Activated naive CD4-positive, alpha-beta T cell treated with anti-CD3 and anti-CD28 coated beads, Interleukin-2, amount 50 U/mL, for 16 hours (primary cell): ENCODE measurements at regions not wholly inside any gene's neighbourhood (a gene's known extent, or its start where the extent isn't known, plus 50 kb on each side); places are given as distances from the start of the nearest gene placed in this dataset.
"Not testable (repeated sequence)": the region's sequence is repeated elsewhere in the genome, so short reads cannot be mapped to it uniquely, and the experiment has no call there.

Experiments used
- DNase-seq: peaks from one replicate; pipeline ENCODE4 v3.0.0-alpha.2; 2020

DNA sequence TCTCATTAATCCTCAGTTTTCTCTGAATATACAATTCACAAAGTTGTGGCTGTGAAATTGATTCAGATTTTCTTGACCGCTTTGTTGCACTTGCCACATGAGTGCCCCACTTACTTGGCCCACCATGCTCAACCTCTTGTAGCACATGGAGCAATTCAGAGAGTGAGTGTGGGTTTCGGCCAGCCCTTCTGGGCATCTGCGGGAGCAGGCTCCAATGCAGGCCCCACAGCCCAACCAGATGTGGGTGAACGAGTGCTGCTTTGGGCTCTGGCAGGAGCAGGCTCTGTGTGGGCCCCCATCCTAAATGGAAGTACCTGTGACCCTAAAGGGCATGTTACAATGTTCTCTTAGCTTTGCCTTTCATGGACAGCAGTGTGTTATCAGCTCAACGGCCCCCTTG, 2338.6 kb downstream of the LRRC4C start:
- no peak for DNase-seq

GRCh38 chr11:39113606-39114005, 2345.8 kb downstream of the LRRC4C start:
- no peak for DNase-seq

DNA sequence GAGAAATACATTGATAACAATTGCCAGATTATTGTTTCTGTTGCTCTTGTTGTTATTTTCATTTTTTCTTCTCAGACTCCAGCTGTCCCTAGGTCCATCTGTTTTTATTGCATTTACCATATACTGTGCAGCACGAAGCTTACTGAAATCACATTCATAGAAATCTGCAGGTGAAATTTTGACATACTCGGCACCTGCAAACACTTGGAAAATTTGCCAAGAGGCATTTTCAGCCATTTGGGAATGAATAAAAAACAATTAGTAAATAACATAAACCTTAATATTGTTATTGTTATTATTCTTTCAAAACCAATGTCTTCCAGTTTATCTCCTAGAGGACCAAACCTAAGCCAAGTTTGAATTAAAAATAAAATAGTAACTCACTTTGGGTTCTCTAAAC, 2357.2 kb downstream of the LRRC4C start:
- DNase-seq: no peak

GRCh38 chr11:39078465-39078864, 2381.0 kb downstream of the LRRC4C start:
- DNase-seq: no peak

DNA sequence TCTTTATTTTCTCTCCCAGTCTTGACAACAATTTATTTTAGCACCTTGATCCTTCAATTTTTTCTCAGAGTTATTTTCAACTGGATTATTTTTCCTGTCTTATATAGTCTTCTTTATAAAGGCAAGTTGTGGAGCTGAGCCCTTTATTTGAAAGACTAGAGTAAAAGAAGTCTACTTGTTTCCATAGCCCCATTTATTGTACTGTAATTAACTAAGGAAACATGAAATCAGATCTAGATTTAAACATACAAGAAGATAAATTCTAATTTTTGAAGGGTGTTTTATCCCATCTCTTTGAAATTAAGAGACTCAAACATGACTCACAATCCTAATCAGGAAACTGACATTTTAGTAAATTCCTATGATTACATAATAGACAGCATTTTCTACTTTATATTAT, 2421.8 kb downstream of the LRRC4C start:
- DNase-seq: no peak

- no peak for DNase-seq
Measured at GRCh38 chr11:39036021-39036420, 2423.4 kb downstream of the LRRC4C start.

DNA sequence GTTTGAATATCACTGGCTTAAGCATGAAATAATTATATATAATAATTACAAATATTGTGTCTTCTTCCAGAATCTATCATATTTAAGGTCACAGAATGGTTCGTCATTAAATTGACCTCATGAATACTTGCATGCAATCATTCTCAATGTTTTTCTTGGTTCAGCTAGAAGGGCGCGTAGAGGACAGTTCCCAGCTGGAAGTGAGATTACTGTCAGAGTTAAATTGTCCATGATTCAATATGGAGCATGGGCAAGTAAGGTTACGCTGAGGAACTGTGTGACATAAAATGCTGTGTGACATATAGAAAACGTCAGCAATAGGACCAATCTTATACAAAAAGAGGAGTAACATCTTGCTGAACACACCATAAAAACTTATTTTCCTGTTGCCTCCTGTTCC, 2423.5 kb upstream of the RAG2 start:
- DNase-seq: no peak

- no peak for DNase-seq
Measured at GRCh38 chr11:39011797-39012196, 2413.8 kb upstream of the RAG2 start.

GRCh38 chr11:38990841-38991240, 2392.8 kb upstream of the RAG2 start:
- no peak for DNase-seq

DNA sequence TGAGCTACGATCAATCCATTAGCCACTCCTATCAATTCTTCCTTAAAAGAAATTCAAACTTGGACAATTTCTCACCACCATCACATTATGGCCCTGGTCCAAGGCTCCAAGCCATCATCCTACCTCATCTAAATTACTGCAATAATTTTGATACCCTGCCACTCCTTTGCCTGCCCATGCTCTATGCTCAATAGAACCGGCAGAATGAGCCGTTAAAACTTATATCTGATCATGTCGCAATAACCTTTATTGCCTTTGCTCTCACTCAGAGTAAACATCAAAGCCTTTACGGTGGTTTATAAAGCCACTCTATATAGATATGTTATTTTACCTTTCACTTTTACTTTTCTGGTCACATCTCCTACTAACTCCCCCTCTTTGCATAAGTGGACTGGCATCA, 2392.1 kb upstream of the RAG2 start:
- DNase-seq: no peak

- no peak for DNase-seq
Measured at GRCh38 chr11:38988908-38989307, 2390.9 kb upstream of the RAG2 start.

DNA sequence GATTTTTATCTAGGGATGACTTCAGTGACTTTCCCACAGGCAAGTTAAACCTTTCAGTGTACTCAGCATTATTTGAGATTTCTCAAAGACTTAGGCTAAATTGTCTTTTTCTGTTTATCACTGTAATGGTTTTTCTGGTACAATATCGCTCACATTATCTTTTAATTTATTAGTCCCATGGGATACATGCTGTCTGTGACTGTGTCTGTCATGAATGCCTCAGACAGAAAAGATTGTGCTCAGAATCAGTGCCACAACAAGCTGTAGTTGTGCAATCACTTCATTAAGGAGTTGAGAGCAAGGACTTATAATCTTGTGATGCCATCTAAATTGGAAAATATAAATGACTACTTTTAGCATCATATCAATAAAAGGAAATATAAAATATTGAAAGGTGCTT, 2374.2 kb upstream of the RAG2 start:
- no peak for DNase-seq

- no peak for DNase-seq
Measured at GRCh38 chr11:38971141-38971540, 2373.1 kb upstream of the RAG2 start.

- DNase-seq: no peak
Measured at GRCh38 chr11:38968951-38969350, 2370.9 kb upstream of the RAG2 start.

DNA sequence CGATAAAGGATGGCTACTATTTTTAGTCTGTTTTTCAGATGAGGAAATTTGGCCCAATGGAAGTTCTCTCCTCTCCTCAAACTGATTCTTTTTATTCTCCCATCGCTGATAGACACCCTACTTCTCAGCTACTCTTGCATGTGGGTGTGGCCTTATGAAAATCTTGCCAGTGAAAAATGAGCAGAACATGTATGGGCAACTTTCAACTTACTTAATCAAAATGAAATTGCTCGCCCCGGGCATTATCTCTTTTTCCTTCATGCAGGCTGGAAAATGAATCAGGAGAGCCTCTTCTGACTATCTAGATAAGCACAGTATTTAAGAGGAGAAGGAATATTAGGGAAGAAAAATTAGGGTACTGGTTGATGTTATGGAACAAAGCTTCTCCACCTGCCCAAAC, 2354.7 kb upstream of the RAG2 start:
- no peak for DNase-seq

DNA sequence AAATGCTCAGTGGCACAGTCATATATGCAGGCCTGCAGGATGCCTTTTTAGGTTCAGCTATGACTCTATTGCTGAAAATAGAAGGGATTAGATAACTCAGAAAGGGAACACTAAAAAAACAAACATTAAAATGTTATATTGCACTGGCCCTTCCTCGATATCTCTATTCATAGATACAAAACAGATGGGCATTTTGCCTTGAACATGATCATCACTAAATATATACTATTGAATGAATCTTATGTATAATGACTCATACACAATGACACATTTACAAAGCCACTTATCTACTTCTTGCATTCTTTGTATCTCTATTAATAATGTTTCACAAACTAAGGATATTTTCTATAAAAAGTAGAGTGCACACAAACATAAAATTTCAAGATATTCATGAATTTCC, 2352.8 kb upstream of the RAG2 start:
- DNase-seq: no peak

- DNase-seq: no peak
Measured at GRCh38 chr11:38948392-38948791, 2350.4 kb upstream of the RAG2 start.

DNA sequence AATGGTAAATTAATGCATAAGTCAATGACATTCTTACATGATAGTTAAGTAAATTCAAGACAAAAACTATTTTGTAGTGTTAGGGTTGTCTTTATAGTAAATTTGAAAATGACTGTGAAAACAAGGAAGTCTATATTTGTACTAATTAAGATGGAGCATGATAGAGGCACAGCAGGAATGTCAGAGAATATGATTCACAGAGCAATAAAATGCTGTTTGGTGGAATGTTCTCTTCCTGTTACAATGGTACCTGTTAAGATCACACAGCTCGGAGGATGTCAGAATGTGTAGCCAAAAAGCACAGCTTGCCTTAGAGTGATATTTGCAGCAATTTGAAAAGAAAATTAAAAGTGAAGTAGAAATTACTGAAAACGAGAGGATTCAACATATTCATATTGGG, 2339.7 kb upstream of the RAG2 start:
- no peak for DNase-seq

- DNase-seq: no peak
Measured at GRCh38 chr11:38935941-38936340, 2337.9 kb upstream of the RAG2 start.

GRCh38 chr11:38927993-38928392, 2330.0 kb upstream of the RAG2 start:
- DNase-seq: no peak

DNA sequence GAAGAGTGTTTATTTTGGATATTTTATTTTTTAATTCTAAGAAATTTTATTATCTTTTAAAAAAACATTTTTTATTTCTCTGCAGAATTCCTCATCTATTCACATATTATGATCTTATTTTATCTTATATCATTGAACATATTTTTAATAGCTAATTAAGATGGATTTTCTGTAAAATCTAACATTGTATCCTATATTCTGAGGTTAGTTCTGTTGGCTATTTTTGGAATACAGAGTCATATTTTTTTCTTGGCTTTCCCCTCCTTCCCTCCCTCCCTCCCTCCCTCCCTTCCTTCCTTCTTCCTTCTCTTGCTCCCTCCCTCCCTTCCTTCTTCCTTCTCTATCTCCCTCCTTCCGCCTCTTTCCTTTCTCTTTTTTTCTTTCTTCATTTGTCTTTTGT, 2326.6 kb upstream of the RAG2 start:
- no peak for DNase-seq

GRCh38 chr11:38900211-38900610, 2302.2 kb upstream of the RAG2 start:
- no peak for DNase-seq

- not testable (repeated sequence) for DNase-seq
Measured at GRCh38 chr11:38894201-38894600, 2296.2 kb upstream of the RAG2 start.

DNA sequence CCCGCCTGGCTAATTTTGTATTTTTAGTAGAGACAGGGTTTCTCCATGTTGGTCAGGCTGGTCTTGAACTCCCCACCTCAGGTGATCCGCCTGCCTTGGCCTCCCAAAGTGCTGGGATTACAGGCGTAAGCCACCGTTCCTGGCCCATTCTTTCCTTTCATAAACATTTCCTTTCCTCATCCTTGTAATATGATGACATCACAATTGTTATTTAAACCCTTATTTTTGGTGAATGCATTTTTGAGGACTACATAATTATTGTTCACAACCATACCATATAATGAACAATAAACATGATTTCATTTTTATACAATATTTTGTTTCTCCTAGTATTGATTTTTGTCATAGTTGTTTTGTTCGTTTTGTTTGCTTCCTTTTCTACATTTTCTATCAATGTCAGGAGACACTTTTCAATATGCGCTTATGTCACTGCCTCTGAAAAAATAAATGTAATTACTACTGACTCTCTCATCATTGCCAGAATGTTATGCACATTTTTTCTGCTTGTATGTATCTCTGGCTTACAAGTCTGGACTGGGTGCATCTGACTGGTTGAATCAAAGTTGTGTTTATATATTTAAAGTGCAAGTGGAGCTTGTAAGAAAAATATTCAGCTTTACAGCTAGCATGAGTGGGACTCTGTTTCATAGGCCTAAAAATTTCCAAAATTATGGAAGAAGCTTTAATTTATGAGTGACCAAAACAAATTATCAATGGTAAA, 2286.3 kb upstream of the RAG2 start:
- no peak for DNase-seq

- DNase-seq: no peak
Measured at GRCh38 chr11:38867338-38867737, 2269.3 kb upstream of the RAG2 start.

- no peak for DNase-seq
Measured at GRCh38 chr11:38865922-38866321, 2267.9 kb upstream of the RAG2 start.
